Duodenal mucosa (tissue), 2 donors: ENCODE measurements at regions not wholly inside any gene's neighbourhood (a gene's known extent, or its start where the extent isn't known, plus 50 kb on each side); places are given as distances from the start of the nearest gene placed in this dataset.
"Not testable (repeated sequence)": the region's sequence is repeated elsewhere in the genome, so short reads cannot be mapped to it uniquely, and the experiment has no call there.

Experiments used
- H3K27ac ChIP-seq: one replicate; pipeline ENCODE4 v1.7.0; 2013; ENCODE audit warnings: low read depth, low read length
- H3K27me3 ChIP-seq, 2 donors: one replicate each; pipeline ENCODE4 v1.7.0; 2013; ENCODE audit warnings: low read length in 2 of 2, control low read depth in 1 of 2; ENCODE audit not compliant: insufficient read depth in 2 of 2, control insufficient read depth in 1 of 2
- H3K36me3 ChIP-seq, 2 donors: one replicate each; pipeline ENCODE4 v1.7.0; 2013; ENCODE audit warnings: low read length in 2 of 2, control low read depth in 1 of 2; ENCODE audit not compliant: insufficient read depth in 2 of 2, control insufficient read depth in 1 of 2
- H3K4me1 ChIP-seq, 2 donors: one replicate each; pipeline ENCODE4 v1.7.0; 2013; ENCODE audit warnings: low read length in 2 of 2, control low read depth in 1 of 2; ENCODE audit not compliant: insufficient read depth in 2 of 2, control insufficient read depth in 1 of 2
- H3K4me3 ChIP-seq, 2 donors: one replicate each; pipeline ENCODE4 v1.7.0; 2013; ENCODE audit warnings: low read length in 2 of 2, low read depth in 1 of 2
- H3K9ac ChIP-seq, 2 donors: one replicate each; pipeline ENCODE4 v1.7.0; 2013; ENCODE audit warnings: low read length in 2 of 2, low read depth in 1 of 2
- H3K9me3 ChIP-seq, 2 donors: one replicate each; pipeline ENCODE4 v1.7.0; 2013; ENCODE audit warnings: low read length in 2 of 2, control low read depth in 1 of 2; ENCODE audit not compliant: control insufficient read depth in 1 of 2

- Histone ChIP-seq H3K4me3 (no peak overlapping the region), H3K9ac (no peak overlapping the region), H3K27me3 (no peaks in the 10 kb centered on the region), H3K36me3 (no peaks in the 10 kb centered on the region), H3K9me3 (peaks cover 0 to 6% of the 10 kb centered on the region in 2 donors), H3K27ac (no peak overlapping the region), H3K4me1 (no peaks in the 10 kb centered on the region)
These were observed 228.2 kb downstream of the CDH26 start for GRCh38 chr20:60186412-60186811.

GRCh38 chr20:60187683-60188082 lies 229.5 kb downstream of the CDH26 start:
- Histone ChIP-seq H3K9me3 (peaks cover 0 to 6% of the 10 kb centered on the region in 2 donors), H3K27me3 (no peaks in the 10 kb centered on the region), H3K4me1 (no peaks in the 10 kb centered on the region), H3K9ac (no peak overlapping the region), H3K27ac (no peak overlapping the region), H3K36me3 (no peaks in the 10 kb centered on the region), H3K4me3 (no peak overlapping the region)

GRCh38 chr20:60191014-60191413 lies 232.8 kb downstream of the CDH26 start:
- no peaks in the 10 kb centered on the region for H3K36me3 ChIP-seq
- H3K27me3 ChIP-seq = no peaks in the 10 kb centered on the region
- no peaks in the 10 kb centered on the region for H3K4me1 ChIP-seq
- H3K4me3 ChIP-seq = no peak overlapping the region
- no peak overlapping the region for H3K9ac ChIP-seq
- no peaks in the 10 kb centered on the region for H3K9me3 ChIP-seq
- H3K27ac ChIP-seq = no peak overlapping the region

- Histone ChIP-seq H3K36me3 (no peaks in the 10 kb centered on the region), H3K4me1 (no peaks in the 10 kb centered on the region), H3K9ac (no peak overlapping the region), H3K27ac (no peak overlapping the region), H3K4me3 (no peak overlapping the region), H3K27me3 (no peaks in the 10 kb centered on the region), H3K9me3 (no peaks in the 10 kb centered on the region)
These were observed 234.1 kb downstream of the CDH26 start for GRCh38 chr20:60192326-60192725.

GRCh38 chr20:60199132-60199531 lies 240.9 kb downstream of the CDH26 start:
- not testable (repeated sequence) for H3K9me3 ChIP-seq, H3K9ac ChIP-seq, H3K27ac ChIP-seq, H3K4me1 ChIP-seq, H3K36me3 ChIP-seq, H3K4me3 ChIP-seq, H3K27me3 ChIP-seq

GRCh38 chr20:60199866-60200265 lies 241.6 kb downstream of the CDH26 start:
- no peak overlapping the region for H3K9ac ChIP-seq
- H3K9me3 ChIP-seq = no peaks in the 10 kb centered on the region
- H3K27me3 ChIP-seq = no peaks in the 10 kb centered on the region

GRCh38 chr20:60200305-60200918 lies 242.2 kb downstream of the CDH26 start:
- no peaks in the 10 kb centered on the region for H3K36me3 ChIP-seq
- no peaks in the 10 kb centered on the region for H3K9me3 ChIP-seq
- H3K4me3 ChIP-seq = no peak overlapping the region
- no peaks in the 10 kb centered on the region for H3K27me3 ChIP-seq
- H3K4me1 ChIP-seq = no peaks in the 10 kb centered on the region
- H3K9ac ChIP-seq = no peak overlapping the region
- no peak overlapping the region for H3K27ac ChIP-seq

More at GRCh38 chr20:60199866-60200265, 241.6 kb downstream of the CDH26 start:
- Histone ChIP-seq H3K27ac (no peak overlapping the region), H3K4me1 (no peaks in the 10 kb centered on the region), H3K4me3 (no peak overlapping the region), H3K36me3 (no peaks in the 10 kb centered on the region)

- Histone ChIP-seq H3K27ac (no peak overlapping the region), H3K4me1 (no peaks in the 10 kb centered on the region), H3K36me3 (no peaks in the 10 kb centered on the region), H3K27me3 (no peaks in the 10 kb centered on the region), H3K9me3 (no peaks in the 10 kb centered on the region), H3K4me3 (no peak overlapping the region), H3K9ac (no peak overlapping the region)
These were observed 243.1 kb downstream of the CDH26 start for GRCh38 chr20:60201198-60201835.

- H3K27me3 ChIP-seq = no peaks in the 10 kb centered on the region
These were observed 243.8 kb downstream of the CDH26 start for GRCh38 chr20:60202046-60202445.

GRCh38 chr20:60203451-60203850 lies 245.2 kb downstream of the CDH26 start:
- no peak overlapping the region for H3K9ac ChIP-seq
- H3K4me3 ChIP-seq = no peak overlapping the region
- H3K27me3 ChIP-seq = no peaks in the 10 kb centered on the region
- no peaks in the 10 kb centered on the region for H3K9me3 ChIP-seq
- H3K4me1 ChIP-seq = no peaks in the 10 kb centered on the region
- H3K27ac ChIP-seq = no peak overlapping the region
- no peaks in the 10 kb centered on the region for H3K36me3 ChIP-seq

More at GRCh38 chr20:60202046-60202445, 243.8 kb downstream of the CDH26 start:
- Histone ChIP-seq H3K9me3 (no peaks in the 10 kb centered on the region), H3K9ac (no peak overlapping the region), H3K4me1 (no peaks in the 10 kb centered on the region), H3K4me3 (no peak overlapping the region), H3K36me3 (no peaks in the 10 kb centered on the region), H3K27ac (no peak overlapping the region)
